Skeletal muscle tissue (tissue), 3 donors: ENCODE measurements at regions not wholly inside any gene's neighbourhood (a gene's known extent, or its start where the extent isn't known, plus 50 kb on each side); places are given as distances from the start of the nearest gene placed in this dataset.
A peak's percentile ranks its signal among the peaks of the same experiment; 100 is the strongest.

Experiments used
- H3K27ac ChIP-seq: one replicate; pipeline ENCODE4 v1.7.0; 2013; ENCODE audit warnings: mild to moderate bottlenecking, low read depth, low read length, inconsistent platforms
- H3K27me3 ChIP-seq, 3 donors: one replicate each; pipeline ENCODE4 v1.7.0; 2013; ENCODE audit warnings: low read length in 3 of 3; ENCODE audit not compliant: control insufficient read depth in 3 of 3, insufficient read depth in 3 of 3
- H3K36me3 ChIP-seq, 3 donors: one replicate each; pipeline ENCODE4 v1.7.0; 2013; ENCODE audit warnings: low read length in 3 of 3; ENCODE audit not compliant: control insufficient read depth in 3 of 3, insufficient read depth in 3 of 3
- H3K4me1 ChIP-seq, 3 donors: one replicate each; pipeline ENCODE4 v1.7.0; 2013; ENCODE audit warnings: low read length in 3 of 3, mild to moderate bottlenecking in 3 of 3; ENCODE audit not compliant: control insufficient read depth in 3 of 3, insufficient read depth in 3 of 3
- H3K4me3 ChIP-seq, 3 donors: one replicate each; pipeline ENCODE4 v1.7.0; 2013; ENCODE audit warnings: low read length in 3 of 3
- H3K9ac ChIP-seq, 3 donors: one replicate each; pipeline ENCODE4 v1.7.0; 2013; ENCODE audit warnings: low read length in 3 of 3, mild to moderate bottlenecking in 3 of 3, moderate library complexity in 2 of 3, low read depth in 1 of 3
- H3K9me3 ChIP-seq, 3 donors: one replicate each; pipeline ENCODE4 v1.7.0; 2013; ENCODE audit warnings: low read length in 3 of 3; ENCODE audit not compliant: control insufficient read depth in 3 of 3
- donor health status: Osteomylitis.

GRCh38 chr6:134468633-134469032 lies 150.7 kb upstream of the SGK1 start:
- peak overlapping the region in 2 of 3 donors; percentile 30 to 42 for H3K4me3 ChIP-seq
- H3K36me3 ChIP-seq = no peaks in the 10 kb centered on the region
- no peaks in the 10 kb centered on the region for H3K27me3 ChIP-seq
- H3K27ac ChIP-seq = peak overlapping the region; percentile 94
- peaks cover 18 to 25% (median 24%) of the 10 kb centered on the region in 3 donors for H3K4me1 ChIP-seq
- H3K9ac ChIP-seq = peak overlapping the region; percentile 54 to 84 (median 71)
- H3K9me3 ChIP-seq = no peaks in the 10 kb centered on the region

- no peaks in the 10 kb centered on the region for H3K36me3 ChIP-seq
- H3K9me3 ChIP-seq = no peaks in the 10 kb centered on the region
- peak overlapping the region; percentile 51 to 68 (median 52) for H3K9ac ChIP-seq
- peak overlapping the region; percentile 94 for H3K27ac ChIP-seq
- H3K4me3 ChIP-seq = no peak overlapping the region
- H3K27me3 ChIP-seq = no peaks in the 10 kb centered on the region
- peaks cover 18 to 25% (median 24%) of the 10 kb centered on the region in 3 donors for H3K4me1 ChIP-seq
Observed at GRCh38 chr6:134467620-134468019, 149.7 kb upstream of the SGK1 start.

GRCh38 chr6:134466771-134467525 lies 149.0 kb upstream of the SGK1 start:
- Histone ChIP-seq H3K36me3 (no peaks in the 10 kb centered on the region), H3K27ac (peak overlapping the region; percentile 94), H3K9ac (peak overlapping the region in 2 of 3 donors; percentile 8 to 65), H3K4me1 (peaks cover 18 to 25% (median 24%) of the 10 kb centered on the region in 3 donors), H3K9me3 (no peaks in the 10 kb centered on the region), H3K27me3 (no peaks in the 10 kb centered on the region), H3K4me3 (no peak overlapping the region)

GRCh38 chr6:134464690-134465411 lies 146.9 kb upstream of the SGK1 start:
- Histone ChIP-seq H3K9me3 (no peaks in the 10 kb centered on the region), H3K36me3 (no peaks in the 10 kb centered on the region), H3K4me1 (peaks cover 17 to 21% (median 18%) of the 10 kb centered on the region in 3 donors), H3K9ac (peak overlapping the region; percentile 36 to 69 (median 42)), H3K27ac (peak overlapping the region; percentile 94), H3K4me3 (no peak overlapping the region), H3K27me3 (no peaks in the 10 kb centered on the region)

GRCh38 chr6:134458857-134459657 lies 141.1 kb upstream of the SGK1 start:
- Histone ChIP-seq H3K4me1 (peaks cover 1 to 6% (median 4%) of the 10 kb centered on the region in 3 donors), H3K27ac (no peak overlapping the region), H3K4me3 (no peak overlapping the region)

GRCh38 chr6:134457941-134458340 lies 140.0 kb upstream of the SGK1 start:
- Histone ChIP-seq H3K9ac (no peak overlapping the region), H3K4me1 (peaks cover 0 to 6% (median 3%) of the 10 kb centered on the region in 3 donors), H3K9me3 (no peaks in the 10 kb centered on the region), H3K27me3 (no peaks in the 10 kb centered on the region), H3K27ac (no peak overlapping the region), H3K36me3 (no peaks in the 10 kb centered on the region), H3K4me3 (no peak overlapping the region)

More at GRCh38 chr6:134458857-134459657, 141.1 kb upstream of the SGK1 start:
- Histone ChIP-seq H3K36me3 (no peaks in the 10 kb centered on the region), H3K27me3 (no peaks in the 10 kb centered on the region), H3K9me3 (no peaks in the 10 kb centered on the region), H3K9ac (no peak overlapping the region)

GRCh38 chr6:134456226-134456625 lies 138.3 kb upstream of the SGK1 start:
- Histone ChIP-seq H3K4me3 (no peak overlapping the region), H3K9ac (no peak overlapping the region), H3K9me3 (no peaks in the 10 kb centered on the region), H3K36me3 (no peaks in the 10 kb centered on the region), H3K27me3 (no peaks in the 10 kb centered on the region), H3K27ac (no peak overlapping the region), H3K4me1 (peaks cover 0 to 6% (median 3%) of the 10 kb centered on the region in 3 donors)

- no peak overlapping the region for H3K4me3 ChIP-seq
- no peaks in the 10 kb centered on the region for H3K9me3 ChIP-seq
- no peaks in the 10 kb centered on the region for H3K27me3 ChIP-seq
- peaks cover 0 to 6% (median 3%) of the 10 kb centered on the region in 3 donors for H3K4me1 ChIP-seq
- H3K36me3 ChIP-seq = no peaks in the 10 kb centered on the region
- H3K27ac ChIP-seq = no peak overlapping the region
- H3K9ac ChIP-seq = no peak overlapping the region
Observed at GRCh38 chr6:134455319-134455718, 137.4 kb upstream of the SGK1 start.

GRCh38 chr6:134454794-134455193 lies 136.9 kb upstream of the SGK1 start:
- Histone ChIP-seq H3K4me1 (peaks cover 0 to 6% (median 3%) of the 10 kb centered on the region in 3 donors), H3K4me3 (no peak overlapping the region), H3K9me3 (no peaks in the 10 kb centered on the region), H3K36me3 (no peaks in the 10 kb centered on the region), H3K9ac (no peak overlapping the region), H3K27ac (no peak overlapping the region), H3K27me3 (no peaks in the 10 kb centered on the region)
